IMR-90 (cell line): ENCODE measurements at regions not wholly inside any gene's neighbourhood (a gene's known extent, or its start where the extent isn't known, plus 50 kb on each side); places are given as distances from the start of the nearest gene placed in this dataset.

Experiments
- ATAC-seq: fragments of 200-7000 bp; cut with Tn5 transposase; 2 replicates; pipeline ENCODE4 v1.9.1; 2020; ENCODE audit warnings: low read depth, mild to moderate bottlenecking, moderate library complexity
- BruUV-seq: library from RNA; stranded (reverse); fragments of 400-500 nt; replicated peaks from 2 replicates; lab custom pipeline; 2021; lab: Mats Ljungman, UMichigan
- CTCF ChIA-PET: fragments of 300-600 bp; formaldehyde crosslinking; extraction: SDS; loops from one replicate; lab custom pipeline; 2021; ENCODE audit warnings: antibody characterized with exemption; lab: Yijun Ruan, JAX
- POLR2A ChIA-PET: fragments of 300-600 bp; sonication (Branson Sonifier 250); formaldehyde crosslinking; loops from one replicate; lab custom pipeline; 2022; ENCODE audit warnings: antibody characterized with exemption; ENCODE audit not compliant: unreplicated experiment; lab: Charles Lee
- DNase-seq: peaks from one replicate; pipeline ENCODE4 v3.0.0; 2013
- H2AFZ ChIP-seq: replicated peaks from 2 replicates; pipeline ENCODE3; 2013; ENCODE audit warnings: low read length, mild to moderate bottlenecking; ENCODE audit not compliant: poor library complexity
- H2AK5ac ChIP-seq: 2 replicates; pipeline ENCODE4 v1.6.1; 2013; ENCODE audit warnings: low read depth, low read length, inconsistent platforms
- H2AK9ac ChIP-seq: replicated peaks from 2 replicates; pipeline ENCODE3; 2013; ENCODE audit warnings: mild to moderate bottlenecking, low read depth, low read length, moderate library complexity; ENCODE audit not compliant: poor library complexity
- H2BK120ac ChIP-seq: 2 replicates; pipeline ENCODE4 v1.6.1; 2013; ENCODE audit warnings: low read depth, low read length, inconsistent platforms
- H2BK15ac ChIP-seq: 3 replicates; pipeline ENCODE4 v1.6.1; 2013; ENCODE audit warnings: low read depth, low read length, inconsistent platforms
- H2BK20ac ChIP-seq: 2 replicates; pipeline ENCODE4 v1.6.1; 2013; ENCODE audit warnings: low read depth, mild to moderate bottlenecking, inconsistent platforms, low read length, moderate library complexity
- H2BK5ac ChIP-seq: 2 replicates; pipeline ENCODE4 v1.6.1; 2013; ENCODE audit warnings: mild to moderate bottlenecking, low read depth, low read length, inconsistent platforms; ENCODE audit not compliant: poor library complexity, severe bottlenecking
- H3K14ac ChIP-seq: replicated peaks from 2 replicates; pipeline ENCODE4 v1.6.1; 2013; ENCODE audit warnings: low read depth, low read length, inconsistent platforms
- H3K18ac ChIP-seq: 2 replicates; pipeline ENCODE4 v1.6.1; 2013; ENCODE audit warnings: low read depth, low read length, control low read depth
- H3K23ac ChIP-seq: 2 replicates; pipeline ENCODE4 v1.6.1; 2013; ENCODE audit warnings: low read depth, low read length, inconsistent platforms
- H3K27ac ChIP-seq: 2 replicates; pipeline ENCODE4 v1.5.1; 2013; ENCODE audit warnings: mild to moderate bottlenecking, control low read depth, low read length; ENCODE audit not compliant: insufficient read depth
- H3K27me3 ChIP-seq: 2 replicates; pipeline ENCODE4 v1.6.1; 2013; ENCODE audit warnings: low read length; ENCODE audit not compliant: control insufficient read depth, insufficient read depth
- H3K36me3 ChIP-seq: 2 replicates; pipeline ENCODE4 v1.6.1; 2013; ENCODE audit warnings: low read length, mixed read lengths; ENCODE audit not compliant: control insufficient read depth, insufficient read depth
- H3K4ac ChIP-seq: 2 replicates; pipeline ENCODE4 v1.6.1; 2013; ENCODE audit warnings: low read depth, low read length, inconsistent platforms
- H3K4me1 ChIP-seq: 2 replicates; pipeline ENCODE4 v1.6.1; 2013; ENCODE audit warnings: low read length, mixed read lengths; ENCODE audit not compliant: control insufficient read depth, insufficient read depth
- H3K4me2 ChIP-seq: 2 replicates; pipeline ENCODE4 v1.6.1; 2013; ENCODE audit warnings: low read depth, mild to moderate bottlenecking, control low read depth, low read length, moderate library complexity
- H3K4me3 ChIP-seq: 2 replicates; pipeline ENCODE4 v1.5.1; 2013; ENCODE audit warnings: low read depth, mild to moderate bottlenecking, control low read depth, low read length, moderate library complexity; ENCODE audit not compliant: insufficient read depth
- H3K56ac ChIP-seq: 2 replicates; pipeline ENCODE4 v1.6.1; 2013; ENCODE audit warnings: low read length, inconsistent platforms; ENCODE audit not compliant: insufficient read depth; ENCODE audit errors: extremely low read depth
- H3K79me1 ChIP-seq, 2 experiments: 2 replicates each; pipeline ENCODE4 v1.6.1; 2013; ENCODE audit warnings: low read length in 2 of 2, inconsistent platforms in 1 of 2, low read depth in 1 of 2
- H3K9ac ChIP-seq: 2 replicates; pipeline ENCODE4 v1.6.1; 2013; ENCODE audit warnings: low read depth, low read length, control low read depth
- H3K9me1 ChIP-seq: 2 replicates; pipeline ENCODE4 v1.6.1; 2013; ENCODE audit warnings: low read length, inconsistent platforms; ENCODE audit not compliant: insufficient read depth
- H3K9me3 ChIP-seq: 2 replicates; pipeline ENCODE4 v1.6.1; 2013; ENCODE audit warnings: low read length; ENCODE audit not compliant: control insufficient read depth, insufficient read depth
- H4K20me1 ChIP-seq: 2 replicates; pipeline ENCODE4 v1.6.1; 2013; ENCODE audit warnings: low read length, inconsistent platforms; ENCODE audit not compliant: insufficient read depth
- H4K5ac ChIP-seq: 2 replicates; pipeline ENCODE4 v1.6.1; 2013; ENCODE audit warnings: mild to moderate bottlenecking, low read depth, low read length, control low read depth
- H4K8ac ChIP-seq, 2 experiments: 2 replicates each; pipeline ENCODE4 v1.6.1; 2013; ENCODE audit warnings: low read depth in 2 of 2, low read length in 2 of 2, control low read depth in 1 of 2, inconsistent platforms in 1 of 2
- H4K91ac ChIP-seq: 2 replicates; pipeline ENCODE4 v1.6.1; 2013; ENCODE audit warnings: low read depth, low read length, inconsistent platforms; ENCODE audit not compliant: insufficient read depth
- BHLHE40 ChIP-seq: fragments of 150-350 bp; IDR thresholded peaks from 2 replicates; pipeline ENCODE4 v1.6.1; 2016; ENCODE audit warnings: mild to moderate bottlenecking, low read depth, low read length
- CHD1 ChIP-seq: IDR thresholded peaks from 2 replicates; pipeline ENCODE4 v1.6.1; 2012; ENCODE audit warnings: low read depth, low read length, improper control_type of control experiment
- CTCF ChIP-seq: conservative IDR thresholded peaks from 2 replicates; pipeline ENCODE4 v1.5.1; 2012; ENCODE audit warnings: mild to moderate bottlenecking, low read depth, low read length, improper control_type of control experiment
- FOS ChIP-seq: fragments of 150-350 bp; IDR thresholded peaks from 2 replicates; pipeline ENCODE4 v1.6.1; 2016; ENCODE audit warnings: low read depth, low read length
- MAFK ChIP-seq: IDR thresholded peaks from 2 replicates; pipeline ENCODE4 v1.6.1; 2012; ENCODE audit warnings: low read depth, low read length, improper control_type of control experiment
- MAZ ChIP-seq: IDR thresholded peaks from 2 replicates; pipeline ENCODE4 v1.6.1; 2012; ENCODE audit warnings: low read depth, mild to moderate bottlenecking, low read length, improper control_type of control experiment, moderate library complexity, borderline replicate concordance
- MXI1 ChIP-seq: IDR thresholded peaks from 2 replicates; pipeline ENCODE4 v1.6.1; 2012; ENCODE audit warnings: low read depth, mild to moderate bottlenecking, low read length, moderate library complexity, borderline replicate concordance
- POLR2A ChIP-seq: IDR thresholded peaks from 2 replicates; pipeline ENCODE4 v1.6.1; 2012; ENCODE audit warnings: mild to moderate bottlenecking, low read depth, low read length
- RAD21 ChIP-seq: IDR thresholded peaks from 2 replicates; pipeline ENCODE4 v1.6.1; 2012; ENCODE audit warnings: low read length, improper control_type of control experiment
- RCOR1 ChIP-seq: IDR thresholded peaks from 2 replicates; pipeline ENCODE4 v1.6.1; 2012; ENCODE audit warnings: mild to moderate bottlenecking, low read length, improper control_type of control experiment; ENCODE audit not compliant: insufficient replicate concordance
- RFX5 ChIP-seq: IDR thresholded peaks from 2 replicates; pipeline ENCODE4 v1.8.0; 2012; ENCODE audit warnings: low read depth, mild to moderate bottlenecking, low read length, moderate library complexity
- USF2 ChIP-seq: fragments of 150-350 bp; IDR thresholded peaks from 2 replicates; pipeline ENCODE4 v1.6.1; 2017; ENCODE audit warnings: mild to moderate bottlenecking, antibody characterized with exemption, low read length, low read depth
- WGBS, 2 experiments: methylation state at CpG; one replicate each; pipeline versions ENCODE4 v1.1.5 to v1.1.7; 2013; ENCODE audit warnings: missing lambda C conversion rate in 2 of 2; ENCODE audit not compliant: insufficient read length in 1 of 2; ENCODE audit errors: extremely low coverage in 2 of 2; 5-methylcytosine and 5-hydroxymethylcytosine counted together
- dilution Hi-C: fragments of 300-500 bp; cut with HindIII; formaldehyde crosslinking; loops from one replicate; pipeline ENCODE4 v1.14.3; 2018; ENCODE audit warnings: low sequenced_read_pairs; ENCODE audit not compliant: unreplicated experiment
- in situ Hi-C: fragments of 300-500 bp; cut with MboI; formaldehyde crosslinking; loops from 3 replicates; pipeline ENCODE4 v1.14.3; 2019; ENCODE audit warnings: low sequenced_read_pairs, inconsistent platforms, mixed read lengths
- intact Hi-C: fragments of 100-400 bp; cut with micrococcal nuclease; formaldehyde crosslinking; loops from 2 replicates; pipeline ENCODE4 v1.10.0; 2022

DNA sequence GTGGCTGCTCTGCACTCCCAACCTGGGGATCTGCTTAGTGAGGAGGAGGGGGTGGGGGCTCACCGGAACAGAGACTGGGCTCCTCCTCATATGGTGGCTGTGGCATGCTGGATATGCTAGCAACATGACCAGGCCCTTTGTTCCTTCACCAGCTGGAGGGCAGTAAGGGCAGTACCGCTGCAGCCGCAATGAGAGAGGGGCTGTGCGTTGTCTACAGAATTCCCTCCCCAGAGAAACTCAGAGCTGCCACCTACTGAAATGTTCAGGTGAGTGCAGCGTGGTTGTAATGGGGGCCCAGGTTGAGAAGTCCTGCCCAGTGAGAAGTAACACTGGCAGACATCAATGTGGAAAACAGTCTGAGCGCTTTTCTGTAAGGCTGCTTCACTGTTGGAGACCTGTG is 1211.9 kb upstream of the NXPH2 start:
- Histone ChIP-seq H3K4me2 (no peak overlapping the region), H3K4me1 (no peaks in the 10 kb centered on the region), H3K18ac (no peak overlapping the region), H3K27ac (no peak overlapping the region), H4K5ac (no peak overlapping the region), H3K14ac (no peak overlapping the region), H2AK9ac (no peak overlapping the region), H3K4me3 (no peak overlapping the region), H3K56ac (no peak overlapping the region), H3K79me1 (no peaks in the 10 kb centered on the region), H4K8ac (no peak overlapping the region), H4K20me1 (no peaks in the 10 kb centered on the region), H2AK5ac (no peak overlapping the region), H2BK120ac (no peak overlapping the region), H2AFZ (no peak overlapping the region), H2BK15ac (no peak overlapping the region), H2BK20ac (no peak overlapping the region), H3K9me3 (peaks cover 23% of the 10 kb centered on the region), H3K23ac (no peak overlapping the region), H2BK5ac (no peak overlapping the region), H3K36me3 (no peaks in the 10 kb centered on the region), H3K9me1 (no peaks in the 10 kb centered on the region), H4K91ac (no peak overlapping the region), H3K9ac (no peak overlapping the region), H3K4ac (no peak overlapping the region), H3K27me3 (no peaks in the 10 kb centered on the region)
- TF ChIP-seq FOS = no peak
- no peak for TF ChIP-seq RCOR1
- no peak for TF ChIP-seq RFX5
- no peak for TF ChIP-seq MXI1
- TF ChIP-seq RAD21 = no peak
- TF ChIP-seq CHD1 = no peak
- no peak for TF ChIP-seq MAZ
- no peak for TF ChIP-seq CTCF
- no peak for TF ChIP-seq BHLHE40
- no peak for TF ChIP-seq MAFK
- TF ChIP-seq POLR2A = no peak
- TF ChIP-seq USF2 = no peak
- no TSS peak for BruUV-seq
- dilution Hi-C loops = no loop called here
- ATAC-seq = no peak
- ChIA-PET CTCF (no interaction called here), POLR2A (no interaction called here)
- intact Hi-C loops = no loop called here
- in situ Hi-C loops = no loop called here
- no peak for DNase-seq
- WGBS, 2 experiments = no CpG with 5 or more reads among the region's 6 CpGs
